NCI-H2081 (cell line): ENCODE measurements at regions not wholly inside any gene's neighbourhood (a gene's known extent, or its start where the extent isn't known, plus 50 kb on each side); places are given as distances from the start of the nearest gene placed in this dataset.
"Not testable (repeated sequence)": the region's sequence is repeated elsewhere in the genome, so short reads cannot be mapped to it uniquely, and the experiment has no call there.

ENCODE experiments used
- DNase-seq, 2 experiments: peaks; one replicate each; lab custom pipeline; 2025; lab: John Stamatoyannopoulos, UW

GRCh38 chr11:112310848-112311247 is 50.2 kb upstream of the PLET1 start:
- DNase-seq = no peak

GRCh38 chr11:112315057-112315720 is 54.5 kb upstream of the PLET1 start:
- no peak for DNase-seq

- no peak for DNase-seq
Observed at GRCh38 chr11:112315861-112316739, 55.4 kb upstream of the PLET1 start.

- no peak for DNase-seq
Observed at GRCh38 chr11:112316971-112317370, 56.3 kb upstream of the PLET1 start.

GRCh38 chr11:112318184-112318591 is 57.5 kb upstream of the PLET1 start:
- no peak for DNase-seq

GRCh38 chr11:112318661-112319060 is 58.0 kb upstream of the PLET1 start:
- DNase-seq = no peak

GRCh38 chr11:112320668-112321067 is 60.0 kb upstream of the PLET1 start:
- no peak for DNase-seq

GRCh38 chr11:112321501-112322172 is 61.0 kb upstream of the PLET1 start:
- peak; percentile 95 to 99 for DNase-seq

GRCh38 chr11:112322173-112322790 is 61.6 kb upstream of the PLET1 start:
- no peak for DNase-seq

GRCh38 chr11:112334381-112334780 is 73.7 kb upstream of the PLET1 start:
- no peak for DNase-seq

GRCh38 chr11:112336356-112336886 is 75.8 kb upstream of the PLET1 start:
- no peak for DNase-seq

- no peak for DNase-seq
Observed at GRCh38 chr11:112339566-112339965, 78.9 kb upstream of the PLET1 start.

GRCh38 chr11:112343368-112344039 is 82.8 kb upstream of the PLET1 start:
- DNase-seq = peak; percentile 32 to 70

GRCh38 chr11:112344040-112344413 is 83.4 kb upstream of the PLET1 start:
- no peak for DNase-seq

GRCh38 chr11:112345166-112345565 is 84.5 kb upstream of the PLET1 start:
- no peak for DNase-seq

GRCh38 chr11:112345706-112346105 is 85.0 kb upstream of the PLET1 start:
- DNase-seq = no peak

- DNase-seq = no peak
Observed at GRCh38 chr11:112346586-112346985, 85.9 kb upstream of the PLET1 start.

- DNase-seq = no peak
Observed at GRCh38 chr11:112348480-112349029, 87.9 kb upstream of the PLET1 start.

- not testable (repeated sequence) for DNase-seq
Observed at GRCh38 chr11:112351423-112351822, 90.8 kb upstream of the PLET1 start.

- no peak for DNase-seq
Observed at GRCh38 chr11:112352907-112353306, 92.2 kb upstream of the PLET1 start.

GRCh38 chr11:112354364-112354763 is 93.7 kb upstream of the PLET1 start:
- no peak for DNase-seq
